Common myeloid progenitor, CD34-positive (primary cell): ENCODE measurements at regions not wholly inside any gene's neighbourhood (a gene's known extent, or its start where the extent isn't known, plus 50 kb on each side); places are given as distances from the start of the nearest gene placed in this dataset.
"Not testable (repeated sequence)": the region's sequence is repeated elsewhere in the genome, so short reads cannot be mapped to it uniquely, and the experiment has no call there.

Experiments used
- CTCF ChIA-PET: fragments of 350-600 bp; sonication (Branson Sonifier 250); formaldehyde crosslinking; loops from one replicate; lab custom pipeline; 2021; ENCODE audit warnings: antibody characterized with exemption; lab: Charles Lee
- POLR2A ChIA-PET: fragments of 350-600 bp; sonication (Branson Sonifier 250); formaldehyde crosslinking; loops from one replicate; lab custom pipeline; 2021; ENCODE audit warnings: antibody characterized with exemption; lab: Charles Lee
- DNase-seq, 3 donors: peaks; one replicate each; pipeline versions ENCODE4 v3.0.0 to v3.0.0-alpha.2; 2013
- H3K27ac ChIP-seq, 2 experiments: 1 replicate in 1 of 2; 2 replicates in 1 of 2; pipeline ENCODE4 v1.7.0; 2013; ENCODE audit warnings: inconsistent platforms in 2 of 2, low read length in 2 of 2, mild to moderate bottlenecking in 2 of 2, low read depth in 1 of 2, moderate library complexity in 1 of 2; ENCODE audit not compliant: severe bottlenecking in 2 of 2, insufficient read depth in 1 of 2, poor library complexity in 1 of 2
- H3K27me3 ChIP-seq, 5 experiments: replicated peaks in 2 of 5; 1 replicate in 3 of 5; 2 replicates in 2 of 5; pipeline versions ENCODE4 v1.6.1 to v1.7.0; 2013; ENCODE audit warnings: low read length in 4 of 5, mild to moderate bottlenecking in 2 of 5, moderate library complexity in 2 of 5, inconsistent platforms in 1 of 5; ENCODE audit not compliant: insufficient read depth in 5 of 5, control insufficient read depth in 4 of 5
- H3K36me3 ChIP-seq, 4 experiments: 1 replicate in 2 of 4; 2 replicates in 2 of 4; pipeline versions ENCODE4 v1.6.1 to v1.7.0; 2013; ENCODE audit warnings: low read length in 3 of 4, control low read depth in 1 of 4, mild to moderate bottlenecking in 1 of 4; ENCODE audit not compliant: control insufficient read depth in 4 of 4, insufficient read depth in 4 of 4
- H3K4me1 ChIP-seq, 4 experiments: 1 replicate in 3 of 4; 2 replicates in 1 of 4; pipeline versions ENCODE4 v1.6.1 to v1.7.1; 2013; ENCODE audit warnings: low read length in 3 of 4, mild to moderate bottlenecking in 3 of 4, control low read depth in 1 of 4, inconsistent platforms in 1 of 4, moderate library complexity in 1 of 4; ENCODE audit not compliant: control insufficient read depth in 4 of 4, insufficient read depth in 4 of 4; ENCODE audit errors: control extremely low read depth in 1 of 4
- H3K4me3 ChIP-seq, 7 experiments: 1 replicate in 4 of 7; 2 replicates in 3 of 7; pipeline versions ENCODE4 v1.5.1 to v1.7.0; 2013; ENCODE audit warnings: mild to moderate bottlenecking in 7 of 7, low read length in 6 of 7, moderate library complexity in 6 of 7, inconsistent platforms in 2 of 7, low read depth in 2 of 7, control low read depth in 1 of 7; ENCODE audit not compliant: insufficient read depth in 4 of 7, control insufficient read depth in 1 of 7; ENCODE audit errors: extremely low read depth in 1 of 7
- H3K9me3 ChIP-seq, 5 experiments: 1 replicate in 4 of 5; 2 replicates in 1 of 5; pipeline versions ENCODE4 v1.6.1 to v1.7.1; 2013; ENCODE audit warnings: low read length in 4 of 5, mild to moderate bottlenecking in 2 of 5, inconsistent platforms in 1 of 5, low read depth in 1 of 5, moderate library complexity in 1 of 5; ENCODE audit not compliant: control insufficient read depth in 4 of 5, insufficient read depth in 2 of 5; ENCODE audit errors: control extremely low read depth in 1 of 5
- WGBS: methylation state at CpG from one replicate; pipeline ENCODE4 v1.1.5; 2013; ENCODE audit not compliant: insufficient coverage; 5-methylcytosine and 5-hydroxymethylcytosine counted together

GRCh38 chr12:72747111-72747849 lies 475.1 kb downstream of the TRHDE start:
- no peak overlapping the region for H3K27ac ChIP-seq
- ChIA-PET POLR2A (interaction anchor here (0.6 kb wide), 1 partner anchor 11 kb away, joined by 3 read pairs; no protein-coding TSS in a partner anchor), CTCF (no interaction called here)
- no peaks in the 10 kb centered on the region for H3K36me3 ChIP-seq
- H3K9me3 ChIP-seq, result peaks cover 3 to 19% (median 3%) of the 10 kb centered on the region in 5 experiments
- peaks cover 0 to 6% (median 1%) of the 10 kb centered on the region in 4 experiments for H3K4me1 ChIP-seq
- no peak overlapping the region for H3K4me3 ChIP-seq
- no peaks in the 10 kb centered on the region for H3K27me3 ChIP-seq
- 6% methylated on average over 2 of the region's 4 CpGs for WGBS
- peak; percentile 15 to 71 (median 57) for DNase-seq

GRCh38 chr12:72748971-72749370 lies 476.8 kb downstream of the TRHDE start:
- Histone ChIP-seq H3K4me1 (peaks cover 0 to 6% (median 1%) of the 10 kb centered on the region in 4 experiments), H3K9me3 (peaks cover 0 to 6% (median 0%) of the 10 kb centered on the region in 5 experiments), H3K27ac (no peak overlapping the region), H3K27me3 (no peaks in the 10 kb centered on the region), H3K4me3 (no peak overlapping the region), H3K36me3 (no peaks in the 10 kb centered on the region)
- ChIA-PET CTCF (no interaction called here), POLR2A (no interaction called here)
- no peak for DNase-seq
- WGBS, result no CpG with 5 or more reads among the region's 1 CpG

GRCh38 chr12:72753571-72753970 lies 481.4 kb downstream of the TRHDE start:
- peaks cover 0 to 9% (median 2%) of the 10 kb centered on the region in 5 experiments for H3K9me3 ChIP-seq
- POLR2A ChIA-PET, result no interaction called here
- no peaks in the 10 kb centered on the region for H3K4me1 ChIP-seq
- H3K27ac ChIP-seq, result no peak overlapping the region
- no peaks in the 10 kb centered on the region for H3K27me3 ChIP-seq
- H3K4me3 ChIP-seq, result no peak overlapping the region
- no peak for DNase-seq
- CTCF ChIA-PET, result no interaction called here
- 85% methylated on average over 3 of the region's 3 CpGs for WGBS
- no peaks in the 10 kb centered on the region for H3K36me3 ChIP-seq

- H3K27ac ChIP-seq, H3K27me3 ChIP-seq, DNase-seq, CTCF ChIA-PET, H3K9me3 ChIP-seq, POLR2A ChIA-PET, H3K4me3 ChIP-seq, H3K36me3 ChIP-seq, H3K4me1 ChIP-seq: not testable (repeated sequence)
- 100% methylated on average over 13 of the region's 18 CpGs for WGBS
Observed at GRCh38 chr12:72754026-72754425, 481.9 kb downstream of the TRHDE start.

GRCh38 chr12:72766517-72766916 lies 494.3 kb downstream of the TRHDE start:
- no peak for DNase-seq
- H3K27me3 ChIP-seq, result no peaks in the 10 kb centered on the region
- ChIA-PET CTCF (no interaction called here), POLR2A (no interaction called here)
- no peaks in the 10 kb centered on the region for H3K36me3 ChIP-seq
- no peaks in the 10 kb centered on the region for H3K4me1 ChIP-seq
- H3K9me3 ChIP-seq, result peaks cover 0 to 1% (median 0%) of the 10 kb centered on the region in 5 experiments
- H3K27ac ChIP-seq, result no peak overlapping the region
- H3K4me3 ChIP-seq, result no peak overlapping the region
- WGBS, result no CpG with 5 or more reads among the region's 2 CpGs

GRCh38 chr12:72774023-72774422 lies 501.9 kb downstream of the TRHDE start:
- Histone ChIP-seq H3K4me3 (no peak overlapping the region), H3K27ac (no peak overlapping the region), H3K4me1 (no peaks in the 10 kb centered on the region), H3K36me3 (no peaks in the 10 kb centered on the region), H3K27me3 (no peaks in the 10 kb centered on the region), H3K9me3 (no peaks in the 10 kb centered on the region)
- ChIA-PET CTCF (no interaction called here), POLR2A (no interaction called here)
- DNase-seq, result no peak

- H3K27ac ChIP-seq, result no peak overlapping the region
- H3K36me3 ChIP-seq, result no peaks in the 10 kb centered on the region
- ChIA-PET POLR2A (no interaction called here), CTCF (no interaction called here)
- no peaks in the 10 kb centered on the region for H3K4me1 ChIP-seq
- no peaks in the 10 kb centered on the region for H3K9me3 ChIP-seq
- no peak for DNase-seq
- no peaks in the 10 kb centered on the region for H3K27me3 ChIP-seq
- H3K4me3 ChIP-seq, result no peak overlapping the region
- no CpG with 5 or more reads among the region's 1 CpG for WGBS
Observed at GRCh38 chr12:72777806-72778205, 505.6 kb downstream of the TRHDE start.
